ENCODE measurements at regions not wholly inside any gene's neighbourhood (a gene's known extent, or its start where the extent isn't known, plus 50 kb on each side); places are given as distances from the start of the nearest gene placed in this dataset.

DNA sequence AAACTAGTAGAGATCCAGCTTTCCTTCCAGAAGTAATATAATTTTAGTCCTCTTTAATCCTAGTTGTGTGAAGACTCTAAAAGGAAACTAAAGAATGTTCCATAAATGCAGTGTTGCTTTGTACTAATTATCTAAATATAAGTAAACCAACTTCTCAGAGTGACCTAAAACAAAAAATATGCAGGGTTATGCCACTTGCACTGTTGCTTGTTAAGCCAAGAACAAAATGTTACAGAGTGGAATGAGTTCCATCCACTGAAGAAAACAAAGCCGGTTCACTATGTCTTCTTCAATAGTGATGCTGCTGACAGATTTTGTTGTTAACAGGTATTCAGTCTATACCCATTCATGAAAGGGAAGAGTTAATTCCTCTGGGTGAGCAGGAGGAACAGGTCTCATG lies 252.0 kb upstream of the DIAPH2 start:
- no peak overlapping the region for H3K4me3 ChIP-seq (ENCODE audit: low read depth, low read length)
- DNase-seq, result no peak
- in situ Hi-C loops (cut with HindIII; ENCODE audit: low pct_ligation_motif_present, low sequenced_read_pairs), result no loop called here
- no peak overlapping the region for H3K27ac ChIP-seq
- TF ChIP-seq, protein P1, sequence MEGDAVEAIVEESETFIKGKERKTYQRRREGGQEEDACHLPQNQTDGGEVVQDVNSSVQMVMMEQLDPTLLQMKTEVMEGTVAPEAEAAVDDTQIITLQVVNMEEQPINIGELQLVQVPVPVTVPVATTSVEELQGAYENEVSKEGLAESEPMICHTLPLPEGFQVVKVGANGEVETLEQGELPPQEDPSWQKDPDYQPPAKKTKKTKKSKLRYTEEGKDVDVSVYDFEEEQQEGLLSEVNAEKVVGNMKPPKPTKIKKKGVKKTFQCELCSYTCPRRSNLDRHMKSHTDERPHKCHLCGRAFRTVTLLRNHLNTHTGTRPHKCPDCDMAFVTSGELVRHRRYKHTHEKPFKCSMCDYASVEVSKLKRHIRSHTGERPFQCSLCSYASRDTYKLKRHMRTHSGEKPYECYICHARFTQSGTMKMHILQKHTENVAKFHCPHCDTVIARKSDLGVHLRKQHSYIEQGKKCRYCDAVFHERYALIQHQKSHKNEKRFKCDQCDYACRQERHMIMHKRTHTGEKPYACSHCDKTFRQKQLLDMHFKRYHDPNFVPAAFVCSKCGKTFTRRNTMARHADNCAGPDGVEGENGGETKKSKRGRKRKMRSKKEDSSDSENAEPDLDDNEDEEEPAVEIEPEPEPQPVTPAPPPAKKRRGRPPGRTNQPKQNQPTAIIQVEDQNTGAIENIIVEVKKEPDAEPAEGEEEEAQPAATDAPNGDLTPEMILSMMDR (IDR thresholded peaks at IDR 0.05; ENCODE audit: low read depth, low read length, missing control alignments), result no peak
- H3K36me3 ChIP-seq (replicated peaks), result no peaks in the 10 kb centered on the region
- H3K27me3 ChIP-seq (replicated peaks), result no peaks in the 10 kb centered on the region

GRCh38 chrX:96433409-96434077 lies 251.1 kb upstream of the DIAPH2 start:
- no peak for DNase-seq
- in situ Hi-C loops (cut with HindIII; ENCODE audit: low pct_ligation_motif_present, low sequenced_read_pairs), result no loop called here
- Histone ChIP-seq H3K4me3 (ENCODE audit: low read depth, low read length) (no peak overlapping the region), H3K27ac (no peak overlapping the region), H3K36me3 (replicated peaks) (no peaks in the 10 kb centered on the region), H3K27me3 (replicated peaks) (no peaks in the 10 kb centered on the region)
- TF ChIP-seq, protein P1 (IDR thresholded peaks at IDR 0.05; ENCODE audit: low read depth, low read length, missing control alignments), result no peak

- TF ChIP-seq, protein P1 (IDR thresholded peaks at IDR 0.05; ENCODE audit: low read depth, low read length, missing control alignments), result no peak
- Histone ChIP-seq H3K27me3 (replicated peaks) (no peaks in the 10 kb centered on the region), H3K27ac (peak overlapping the region; percentile 77), H3K36me3 (replicated peaks) (no peaks in the 10 kb centered on the region), H3K4me3 (ENCODE audit: low read depth, low read length) (no peak overlapping the region)
- in situ Hi-C loops (cut with HindIII; ENCODE audit: low pct_ligation_motif_present, low sequenced_read_pairs), result no loop called here
- DNase-seq, result peak; percentile 11
Measured at GRCh38 chrX:96435378-96436035, 249.1 kb upstream of the DIAPH2 start.

- peak overlapping the region; percentile 77 for H3K27ac ChIP-seq
- no peaks in the 10 kb centered on the region for H3K36me3 ChIP-seq (replicated peaks)
- H3K4me3 ChIP-seq (ENCODE audit: low read depth, low read length), result no peak overlapping the region
- no peaks in the 10 kb centered on the region for H3K27me3 ChIP-seq (replicated peaks)
- TF ChIP-seq, protein P1 (IDR thresholded peaks at IDR 0.05; ENCODE audit: low read depth, low read length, missing control alignments), result no peak
- in situ Hi-C loops (cut with HindIII; ENCODE audit: low pct_ligation_motif_present, low sequenced_read_pairs), result no loop called here
- peak; percentile 62 for DNase-seq
Measured at GRCh38 chrX:96436105-96436504, 248.5 kb upstream of the DIAPH2 start.

- Histone ChIP-seq H3K4me3 (ENCODE audit: low read depth, low read length) (no peak overlapping the region), H3K27ac (no peak overlapping the region), H3K36me3 (replicated peaks) (no peaks in the 10 kb centered on the region), H3K27me3 (replicated peaks) (no peaks in the 10 kb centered on the region)
- in situ Hi-C loops (cut with HindIII; ENCODE audit: low pct_ligation_motif_present, low sequenced_read_pairs), result no loop called here
- no peak for DNase-seq
- TF ChIP-seq, protein P1 (IDR thresholded peaks at IDR 0.05; ENCODE audit: low read depth, low read length, missing control alignments), result no peak
Measured at GRCh38 chrX:96438803-96439202, 245.8 kb upstream of the DIAPH2 start.
